ENCODE measurements at regions not wholly inside any gene's neighbourhood (a gene's known extent, or its start where the extent isn't known, plus 50 kb on each side); places are given as distances from the start of the nearest gene placed in this dataset.

DNA sequence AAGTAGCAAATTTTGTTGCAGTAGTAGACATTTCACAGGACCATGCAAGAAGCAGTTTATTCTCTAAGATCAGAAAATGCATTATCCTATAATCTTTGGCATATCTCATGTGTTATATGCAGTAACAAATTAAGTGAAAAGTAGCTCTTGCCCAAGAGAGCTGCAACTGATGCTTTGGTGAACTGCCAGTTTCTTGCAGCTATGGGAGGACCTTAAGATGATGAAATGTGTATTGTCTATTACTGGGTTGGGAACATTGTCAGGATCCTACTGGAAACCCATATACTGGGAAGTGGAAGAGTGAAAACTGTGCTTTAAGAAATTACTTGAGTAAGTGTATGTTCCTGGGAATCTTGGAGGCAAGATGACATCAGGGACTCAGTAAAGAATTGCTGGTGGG is 238.8 kb downstream of the DACT1 start:
- H3K9ac ChIP-seq (ENCODE audit: low read depth, low read length), result no peak overlapping the region
- H3K4me3 ChIP-seq (ENCODE audit: low read depth in 1 of 2, low read length in 2 of 2), result no peak overlapping the region
- no peak overlapping the region for H3K4me2 ChIP-seq (ENCODE audit: insufficient read depth, low read length)
- no peaks in the 10 kb centered on the region for H3K79me2 ChIP-seq (ENCODE audit: insufficient read depth, low read length)
- no peaks in the 10 kb centered on the region for H3K36me3 ChIP-seq (ENCODE audit: insufficient read depth, low read length)
- no peak overlapping the region for H2AFZ ChIP-seq (ENCODE audit: low read depth, low read length)
- H3K27me3 ChIP-seq (ENCODE audit: insufficient read depth, low read length, poor library complexity), result peaks cover 3% of the 10 kb centered on the region
- ATAC-seq (ENCODE audit: insufficient read depth, low read depth), result no peak
- H3K4me1 ChIP-seq (ENCODE audit: insufficient read depth, low read length), result no peaks in the 10 kb centered on the region
- H3K9me3 ChIP-seq (ENCODE audit: insufficient read depth, low read length, severe bottlenecking), result no peaks in the 10 kb centered on the region
- no peak overlapping the region for H3K27ac ChIP-seq (ENCODE audit: low read length)
- DNase-seq, result no peak
- no peaks in the 10 kb centered on the region for H4K20me1 ChIP-seq (ENCODE audit: insufficient read depth, low read length)
- TF ChIP-seq, protein P1, sequence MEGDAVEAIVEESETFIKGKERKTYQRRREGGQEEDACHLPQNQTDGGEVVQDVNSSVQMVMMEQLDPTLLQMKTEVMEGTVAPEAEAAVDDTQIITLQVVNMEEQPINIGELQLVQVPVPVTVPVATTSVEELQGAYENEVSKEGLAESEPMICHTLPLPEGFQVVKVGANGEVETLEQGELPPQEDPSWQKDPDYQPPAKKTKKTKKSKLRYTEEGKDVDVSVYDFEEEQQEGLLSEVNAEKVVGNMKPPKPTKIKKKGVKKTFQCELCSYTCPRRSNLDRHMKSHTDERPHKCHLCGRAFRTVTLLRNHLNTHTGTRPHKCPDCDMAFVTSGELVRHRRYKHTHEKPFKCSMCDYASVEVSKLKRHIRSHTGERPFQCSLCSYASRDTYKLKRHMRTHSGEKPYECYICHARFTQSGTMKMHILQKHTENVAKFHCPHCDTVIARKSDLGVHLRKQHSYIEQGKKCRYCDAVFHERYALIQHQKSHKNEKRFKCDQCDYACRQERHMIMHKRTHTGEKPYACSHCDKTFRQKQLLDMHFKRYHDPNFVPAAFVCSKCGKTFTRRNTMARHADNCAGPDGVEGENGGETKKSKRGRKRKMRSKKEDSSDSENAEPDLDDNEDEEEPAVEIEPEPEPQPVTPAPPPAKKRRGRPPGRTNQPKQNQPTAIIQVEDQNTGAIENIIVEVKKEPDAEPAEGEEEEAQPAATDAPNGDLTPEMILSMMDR (IDR thresholded peaks at IDR 0.05; ENCODE audit: borderline replicate concordance, extremely low read depth, low read length, poor library complexity, severe bottlenecking), result no peak
- TF ChIP-seq EZH2 (IDR thresholded peaks at IDR 0.05; ENCODE audit: borderline replicate concordance, low read depth, low read length, severe bottlenecking), result no peak

DNA sequence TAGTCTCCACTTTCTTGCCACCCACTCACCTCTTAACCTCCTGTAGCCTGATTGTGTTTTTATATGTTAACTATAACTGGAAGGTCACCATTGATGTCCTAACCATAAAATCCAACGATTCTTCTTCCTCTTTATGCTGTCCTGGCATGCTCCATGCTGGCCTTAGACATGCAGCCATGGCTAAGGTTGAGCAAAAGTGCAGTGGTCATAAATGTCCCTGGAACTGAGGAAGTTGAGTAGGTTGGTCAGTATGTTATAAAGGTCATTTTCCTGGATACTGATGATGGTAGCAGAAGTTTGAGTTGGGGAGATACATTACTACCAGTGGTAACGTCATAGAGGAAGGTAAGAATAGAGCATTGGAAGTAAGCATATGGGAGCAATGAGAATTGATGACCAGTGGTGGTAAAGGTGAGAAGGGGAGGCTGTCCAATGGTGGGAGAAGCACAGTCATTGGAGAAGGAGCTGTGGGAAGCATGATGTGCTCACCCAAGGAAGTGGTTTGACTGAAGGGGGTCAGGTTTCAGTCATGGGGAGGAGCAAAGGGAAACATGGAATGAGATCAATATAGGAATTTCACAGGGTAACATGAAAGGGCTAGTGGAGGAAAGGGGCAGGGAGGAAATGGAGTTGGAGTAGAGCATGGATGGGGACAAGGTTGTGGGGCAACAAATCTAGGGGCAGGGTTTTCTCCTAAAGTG is 240.8 kb downstream of the DACT1 start:
- no peaks in the 10 kb centered on the region for H3K79me2 ChIP-seq (ENCODE audit: insufficient read depth, low read length)
- H3K4me3 ChIP-seq (ENCODE audit: low read depth in 1 of 2, low read length in 2 of 2), result no peak overlapping the region
- no peak overlapping the region for H3K9ac ChIP-seq (ENCODE audit: low read depth, low read length)
- peaks cover 3% of the 10 kb centered on the region for H3K27me3 ChIP-seq (ENCODE audit: insufficient read depth, low read length, poor library complexity)
- no peak overlapping the region for H3K27ac ChIP-seq (ENCODE audit: low read length)
- no peaks in the 10 kb centered on the region for H3K9me3 ChIP-seq (ENCODE audit: insufficient read depth, low read length, severe bottlenecking)
- TF ChIP-seq, protein P1 (IDR thresholded peaks at IDR 0.05; ENCODE audit: borderline replicate concordance, extremely low read depth, low read length, poor library complexity, severe bottlenecking), result no peak
- no peak for TF ChIP-seq EZH2 (IDR thresholded peaks at IDR 0.05; ENCODE audit: borderline replicate concordance, low read depth, low read length, severe bottlenecking)
- H3K4me1 ChIP-seq (ENCODE audit: insufficient read depth, low read length), result no peaks in the 10 kb centered on the region
- no peaks in the 10 kb centered on the region for H3K36me3 ChIP-seq (ENCODE audit: insufficient read depth, low read length)
- no peaks in the 10 kb centered on the region for H4K20me1 ChIP-seq (ENCODE audit: insufficient read depth, low read length)
- DNase-seq, result no peak
- no peak for ATAC-seq (ENCODE audit: insufficient read depth, low read depth)
- no peak overlapping the region for H3K4me2 ChIP-seq (ENCODE audit: insufficient read depth, low read length)
- H2AFZ ChIP-seq (ENCODE audit: low read depth, low read length), result no peak overlapping the region

DNA sequence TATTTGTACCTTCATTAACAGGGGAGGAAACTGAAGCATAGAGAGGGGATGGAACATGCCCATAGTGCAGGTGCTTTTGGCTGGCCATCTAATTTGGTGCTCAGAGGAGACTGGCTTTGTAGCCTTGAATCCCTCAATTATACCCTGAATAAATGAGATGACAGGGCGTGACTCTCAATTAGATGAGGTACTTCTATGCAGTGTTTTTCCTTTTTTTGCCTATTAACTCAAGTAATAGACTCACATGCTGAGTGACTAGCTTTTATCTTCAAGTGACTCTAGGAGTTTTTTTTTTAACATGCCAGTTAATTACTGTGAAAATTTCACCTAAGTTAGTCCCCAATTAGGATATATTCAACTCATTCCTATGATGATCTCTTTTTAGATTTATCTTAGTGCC is 243.7 kb downstream of the DACT1 start:
- H3K36me3 ChIP-seq (ENCODE audit: insufficient read depth, low read length), result no peaks in the 10 kb centered on the region
- no peak overlapping the region for H2AFZ ChIP-seq (ENCODE audit: low read depth, low read length)
- H3K79me2 ChIP-seq (ENCODE audit: insufficient read depth, low read length), result no peaks in the 10 kb centered on the region
- no peak overlapping the region for H3K27ac ChIP-seq (ENCODE audit: low read length)
- no peaks in the 10 kb centered on the region for H3K9me3 ChIP-seq (ENCODE audit: insufficient read depth, low read length, severe bottlenecking)
- no peaks in the 10 kb centered on the region for H3K27me3 ChIP-seq (ENCODE audit: insufficient read depth, low read length, poor library complexity)
- DNase-seq (no peak), ATAC-seq (ENCODE audit: insufficient read depth, low read depth) (no peak)
- H4K20me1 ChIP-seq (ENCODE audit: insufficient read depth, low read length), result no peaks in the 10 kb centered on the region
- TF ChIP-seq, protein P1 (IDR thresholded peaks at IDR 0.05; ENCODE audit: borderline replicate concordance, extremely low read depth, low read length, poor library complexity, severe bottlenecking), result no peak
- no peak for TF ChIP-seq EZH2 (IDR thresholded peaks at IDR 0.05; ENCODE audit: borderline replicate concordance, low read depth, low read length, severe bottlenecking)
- no peak overlapping the region for H3K9ac ChIP-seq (ENCODE audit: low read depth, low read length)
- H3K4me1 ChIP-seq (ENCODE audit: insufficient read depth, low read length), result no peaks in the 10 kb centered on the region
- H3K4me2 ChIP-seq (ENCODE audit: insufficient read depth, low read length), result no peak overlapping the region
- no peak overlapping the region for H3K4me3 ChIP-seq (ENCODE audit: low read depth in 1 of 2, low read length in 2 of 2)

Data from DND-41 (cell line).